ENCODE measurements at regions not wholly inside any gene's neighbourhood (a gene's known extent, or its start where the extent isn't known, plus 50 kb on each side); places are given as distances from the start of the nearest gene placed in this dataset.

GRCh38 chr5:124653666-124654065, 92.8 kb downstream of the ZNF608 start:
- TF ChIP-seq POLR2AphosphoS5 (IDR thresholded peaks at IDR 0.05; ENCODE audit: low read depth, low read length) (no peak), SIN3A (IDR thresholded peaks at IDR 0.05; ENCODE audit: borderline replicate concordance, insufficient read depth, low read length) (no peak), TAF1 (IDR thresholded peaks at IDR 0.05; ENCODE audit: borderline replicate concordance, insufficient read depth, low read length) (no peak), FOXP2 (optimal IDR thresholded peaks at IDR 0.05; ENCODE audit: borderline replicate concordance, extremely low read depth, extremely low read length, insufficient read depth) (no peak), REST (IDR thresholded peaks at IDR 0.05; ENCODE audit: insufficient read depth in 1 of 2, low read depth in 2 of 2, low read length in 2 of 2) (no peak)
